HG03135 (cell line): ENCODE measurements at regions not wholly inside any gene's neighbourhood (a gene's known extent, or its start where the extent isn't known, plus 50 kb on each side); places are given as distances from the start of the nearest gene placed in this dataset.

ENCODE experiments used
- ATAC-seq: cut with Tn5 transposase; IDR thresholded peaks from one replicate; pipeline ENCODE4 v1.9.1; 2021; ENCODE audit warnings: mild to moderate bottlenecking, moderate library complexity; ENCODE audit not compliant: unreplicated experiment

- no peak for ATAC-seq
Measured at GRCh38 chr4:151824656-151825055, 63.8 kb upstream of the GATB start.

GRCh38 chr4:151822331-151822730, 61.5 kb upstream of the GATB start:
- ATAC-seq: no peak

DNA sequence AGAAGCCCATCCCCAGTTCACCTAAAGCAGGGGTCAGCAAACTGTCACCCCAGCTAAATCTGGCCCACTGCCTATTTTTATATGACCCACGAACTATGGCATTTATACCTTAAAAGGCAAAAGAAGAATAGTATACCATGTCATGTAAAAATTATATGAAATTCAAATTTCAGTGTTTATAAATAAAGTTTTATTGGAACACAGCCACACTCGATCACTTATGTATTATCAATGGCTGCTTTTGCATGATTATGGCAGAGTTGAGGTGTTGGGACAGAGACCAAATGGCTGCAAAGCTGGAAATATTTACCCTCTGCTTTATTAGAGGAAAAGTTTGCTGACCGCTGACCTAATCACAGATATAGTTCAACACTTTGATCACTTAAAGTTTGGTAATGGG, 59.2 kb upstream of the GATB start:
- ATAC-seq: no peak

GRCh38 chr4:151811403-151811802, 50.6 kb upstream of the GATB start:
- no peak for ATAC-seq
